ENCODE measurements at regions not wholly inside any gene's neighbourhood (a gene's known extent, or its start where the extent isn't known, plus 50 kb on each side); places are given as distances from the start of the nearest gene placed in this dataset.

DNA sequence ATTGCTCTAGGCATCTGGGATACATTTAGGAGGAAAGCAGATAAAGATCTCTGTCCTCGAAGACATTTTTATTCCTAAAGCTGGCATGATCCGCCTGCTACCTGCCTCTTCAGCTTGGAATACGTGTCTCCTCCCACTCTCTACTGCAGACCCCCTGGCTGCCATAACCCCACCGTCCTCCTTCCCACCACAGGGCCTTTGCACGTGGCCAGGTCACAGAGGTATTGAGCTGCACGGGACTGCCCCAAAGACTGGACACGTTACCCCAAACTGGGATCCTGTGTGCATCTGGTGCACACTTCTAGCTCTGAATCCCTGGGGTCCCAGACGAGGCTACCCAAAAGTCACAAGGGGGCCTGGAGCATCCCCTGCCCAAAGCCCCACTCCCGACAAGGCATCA is 351.2 kb upstream of the EEF2KMT start:
- no peaks in the 10 kb centered on the region for H3K4me1 ChIP-seq
- H3K36me3 ChIP-seq = no peaks in the 10 kb centered on the region
- no peaks in the 10 kb centered on the region for H3K27me3 ChIP-seq
- TF ChIP-seq POLR2A (IDR thresholded peaks at IDR 0.05) (no peak), POLR2AphosphoS5 (IDR thresholded peaks at IDR 0.05) (no peak), EP300 (IDR thresholded peaks at IDR 0.05) (no peak)
- TF ChIP-seq, protein P1, sequence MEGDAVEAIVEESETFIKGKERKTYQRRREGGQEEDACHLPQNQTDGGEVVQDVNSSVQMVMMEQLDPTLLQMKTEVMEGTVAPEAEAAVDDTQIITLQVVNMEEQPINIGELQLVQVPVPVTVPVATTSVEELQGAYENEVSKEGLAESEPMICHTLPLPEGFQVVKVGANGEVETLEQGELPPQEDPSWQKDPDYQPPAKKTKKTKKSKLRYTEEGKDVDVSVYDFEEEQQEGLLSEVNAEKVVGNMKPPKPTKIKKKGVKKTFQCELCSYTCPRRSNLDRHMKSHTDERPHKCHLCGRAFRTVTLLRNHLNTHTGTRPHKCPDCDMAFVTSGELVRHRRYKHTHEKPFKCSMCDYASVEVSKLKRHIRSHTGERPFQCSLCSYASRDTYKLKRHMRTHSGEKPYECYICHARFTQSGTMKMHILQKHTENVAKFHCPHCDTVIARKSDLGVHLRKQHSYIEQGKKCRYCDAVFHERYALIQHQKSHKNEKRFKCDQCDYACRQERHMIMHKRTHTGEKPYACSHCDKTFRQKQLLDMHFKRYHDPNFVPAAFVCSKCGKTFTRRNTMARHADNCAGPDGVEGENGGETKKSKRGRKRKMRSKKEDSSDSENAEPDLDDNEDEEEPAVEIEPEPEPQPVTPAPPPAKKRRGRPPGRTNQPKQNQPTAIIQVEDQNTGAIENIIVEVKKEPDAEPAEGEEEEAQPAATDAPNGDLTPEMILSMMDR (IDR thresholded peaks at IDR 0.05) = no peak
- DNase-seq (no peak), ATAC-seq (ENCODE audit: low FRiP score in 2 of 2) (no peak)
- H3K4me3 ChIP-seq = no peak overlapping the region
- 80 to 83% methylated on average over 9 of the region's 9 CpGs for WGBS, 2 donors
- H3K27ac ChIP-seq = no peak overlapping the region
- no peaks in the 10 kb centered on the region for H3K9me3 ChIP-seq

DNA sequence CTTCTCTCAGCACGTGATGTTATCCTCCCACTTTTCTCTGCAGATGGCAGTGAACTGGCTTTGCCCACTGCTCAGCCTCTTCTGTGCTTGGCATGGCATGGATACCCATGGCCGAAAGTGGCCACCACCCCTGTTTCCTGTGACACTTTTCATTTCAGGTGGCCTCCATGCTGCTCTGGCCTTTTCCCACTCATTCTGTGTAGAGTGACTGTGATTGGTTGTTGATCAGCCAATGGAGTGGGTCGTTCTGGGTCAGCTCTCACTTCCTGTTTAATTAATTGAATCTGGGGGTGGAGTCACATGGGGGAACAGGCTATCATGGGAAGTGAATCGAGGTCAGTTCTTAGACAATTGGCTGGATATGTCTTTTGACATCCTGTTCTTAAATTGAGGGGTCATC is 350.1 kb upstream of the EEF2KMT start:
- WGBS, 2 donors = 79% methylated on average over 4 of the region's 4 CpGs
- Histone ChIP-seq H3K9me3 (no peaks in the 10 kb centered on the region), H3K27ac (no peak overlapping the region), H3K36me3 (no peaks in the 10 kb centered on the region), H3K27me3 (no peaks in the 10 kb centered on the region), H3K4me1 (no peaks in the 10 kb centered on the region), H3K4me3 (no peak overlapping the region)
- TF ChIP-seq, protein P1 (IDR thresholded peaks at IDR 0.05) = no peak
- TF ChIP-seq POLR2A (IDR thresholded peaks at IDR 0.05) (no peak), EP300 (IDR thresholded peaks at IDR 0.05) (no peak), POLR2AphosphoS5 (IDR thresholded peaks at IDR 0.05) (no peak)
- DNase-seq (no peak), ATAC-seq (ENCODE audit: low FRiP score in 2 of 2) (no peak)

DNA sequence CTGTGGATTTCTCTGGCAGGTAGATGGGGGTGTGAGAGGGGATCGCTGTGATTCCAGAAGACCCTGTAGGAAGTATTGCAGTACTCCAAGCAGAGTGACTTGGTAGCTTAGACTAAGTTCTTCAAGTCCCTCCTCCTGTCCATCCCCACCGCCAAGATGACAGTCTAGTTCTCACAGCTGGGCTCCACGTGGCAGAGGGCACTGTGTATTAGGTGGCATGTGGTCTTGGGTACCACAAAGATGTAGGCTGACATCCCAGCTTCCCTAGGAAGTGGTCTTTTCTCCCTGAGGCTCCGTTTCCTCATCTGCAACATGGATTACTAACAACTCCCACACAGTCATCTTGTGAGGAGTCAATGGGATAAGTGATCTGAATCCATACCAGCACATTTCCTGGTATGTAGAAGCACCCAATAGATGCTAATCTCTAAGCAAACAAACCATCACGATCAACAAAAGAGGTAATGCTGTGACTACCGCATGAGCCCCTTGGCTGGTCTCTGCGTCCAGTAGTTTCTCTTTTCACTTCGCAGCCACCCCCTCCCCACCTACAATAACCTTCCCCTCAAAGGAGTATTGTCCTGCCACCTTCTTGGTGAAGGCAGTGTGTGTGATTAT is 349.1 kb upstream of the EEF2KMT start:
- Histone ChIP-seq H3K27me3 (no peaks in the 10 kb centered on the region), H3K36me3 (no peaks in the 10 kb centered on the region), H3K4me1 (no peaks in the 10 kb centered on the region), H3K9me3 (no peaks in the 10 kb centered on the region), H3K27ac (no peak overlapping the region), H3K4me3 (no peak overlapping the region)
- ATAC-seq (ENCODE audit: low FRiP score in 2 of 2) = no peak
- WGBS, 2 donors = 54 to 58% methylated on average over 7 to 8 of the region's 8 CpGs
- TF ChIP-seq, protein P1 (IDR thresholded peaks at IDR 0.05) = no peak
- no peak for TF ChIP-seq EP300 (IDR thresholded peaks at IDR 0.05)
- no peak for TF ChIP-seq POLR2A (IDR thresholded peaks at IDR 0.05)
- DNase-seq = no peak

DNA sequence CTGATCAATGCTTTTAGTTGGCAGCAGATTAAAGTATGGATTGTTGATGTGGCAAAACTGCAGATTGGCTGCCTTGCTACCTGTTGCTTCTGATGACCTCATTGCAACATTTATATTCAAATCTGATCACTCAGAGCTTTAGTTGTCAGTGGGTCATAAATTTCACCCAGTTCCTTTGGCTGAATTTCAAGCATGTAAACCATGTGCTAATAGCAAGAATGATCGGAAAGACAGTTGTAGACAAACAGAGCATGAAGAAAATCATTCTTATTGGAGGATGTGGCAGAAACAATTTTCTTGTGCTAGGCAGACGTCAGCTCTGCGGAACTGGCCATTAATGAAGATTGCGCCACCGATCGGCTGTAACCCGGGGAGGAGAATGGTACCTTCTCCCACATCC is 346.6 kb upstream of the EEF2KMT start:
- no peaks in the 10 kb centered on the region for H3K4me1 ChIP-seq
- ATAC-seq (ENCODE audit: low FRiP score in 2 of 2) = no peak
- no peak overlapping the region for H3K27ac ChIP-seq
- no peaks in the 10 kb centered on the region for H3K9me3 ChIP-seq
- no peaks in the 10 kb centered on the region for H3K27me3 ChIP-seq
- WGBS, 2 donors = 79 to 87% methylated on average over 7 of the region's 7 CpGs
- H3K4me3 ChIP-seq = no peak overlapping the region
- TF ChIP-seq POLR2AphosphoS5 (IDR thresholded peaks at IDR 0.05) = no peak
- TF ChIP-seq, protein P1 (IDR thresholded peaks at IDR 0.05) = no peak
- DNase-seq = no peak
- H3K36me3 ChIP-seq = no peaks in the 10 kb centered on the region

DNA sequence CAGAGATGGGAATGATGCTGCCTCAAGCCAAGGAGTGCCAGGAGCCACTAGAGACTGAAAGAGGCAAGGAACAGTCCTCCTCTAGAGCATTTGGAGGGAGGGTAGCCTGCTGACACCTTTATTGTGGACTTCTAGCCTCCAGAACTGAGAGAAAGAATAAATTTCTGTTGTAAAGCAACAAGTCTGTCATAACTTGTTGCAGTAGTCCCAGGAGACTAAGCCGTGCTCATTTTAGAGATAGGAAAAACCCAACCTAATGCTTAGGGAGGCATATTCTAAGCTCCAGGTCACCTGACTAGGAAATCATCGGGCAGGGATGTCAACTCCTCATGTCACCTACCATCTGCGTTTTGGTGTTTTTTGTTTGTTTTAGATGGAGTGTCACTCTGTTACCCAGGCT is 345.4 kb upstream of the EEF2KMT start:
- DNase-seq (no peak), ATAC-seq (ENCODE audit: low FRiP score in 2 of 2) (no peak)
- H3K9me3 ChIP-seq = no peaks in the 10 kb centered on the region
- no peaks in the 10 kb centered on the region for H3K4me1 ChIP-seq
- H3K36me3 ChIP-seq = no peaks in the 10 kb centered on the region
- no peak overlapping the region for H3K4me3 ChIP-seq
- TF ChIP-seq, protein P1 (IDR thresholded peaks at IDR 0.05) = no peak
- TF ChIP-seq POLR2A (IDR thresholded peaks at IDR 0.05) (no peak), POLR2AphosphoS5 (IDR thresholded peaks at IDR 0.05) (no peak), EP300 (IDR thresholded peaks at IDR 0.05) (no peak)
- WGBS, 2 donors = 68 to 71% methylated on average over 3 of the region's 3 CpGs
- H3K27ac ChIP-seq = no peak overlapping the region
- H3K27me3 ChIP-seq = no peaks in the 10 kb centered on the region
